Loucy (cell line): ENCODE measurements at regions not wholly inside any gene's neighbourhood (a gene's known extent, or its start where the extent isn't known, plus 50 kb on each side); places are given as distances from the start of the nearest gene placed in this dataset.

Experiments used
- H2AFZ ChIP-seq: fragments of 200-600 bp; sonication (generic); 2 replicates; pipeline ENCODE4 v1.6.0; 2016; ENCODE audit warnings: antibody characterized with exemption, mild to moderate bottlenecking, low read length, moderate library complexity
- H3F3A ChIP-seq: fragments of 200-600 bp; 2 replicates; pipeline ENCODE4 v1.6.0; 2016; ENCODE audit warnings: antibody characterized with exemption, low read depth, mild to moderate bottlenecking
- H3K27me3 ChIP-seq: fragments of 200-600 bp; sonication (generic); 2 replicates; pipeline ENCODE4 v1.6.1; 2014; ENCODE audit warnings: low read length, mild to moderate bottlenecking; ENCODE audit not compliant: insufficient read depth, poor library complexity, severe bottlenecking
- H3K36me3 ChIP-seq: fragments of 200-600 bp; sonication (generic); 2 replicates; pipeline ENCODE4 v1.6.1; 2016; ENCODE audit warnings: low read length; ENCODE audit not compliant: insufficient read depth
- H3K4me1 ChIP-seq: fragments of 200-600 bp; sonication (generic); 2 replicates; pipeline ENCODE4 v1.5.1; 2014; ENCODE audit warnings: low read length, mild to moderate bottlenecking; ENCODE audit not compliant: insufficient read depth, poor library complexity, severe bottlenecking
- H3K4me2 ChIP-seq: fragments of 200-600 bp; sonication (generic); 2 replicates; pipeline ENCODE4 v1.6.0; 2014; ENCODE audit warnings: antibody characterized with exemption, low read length, low read depth, mild to moderate bottlenecking; ENCODE audit not compliant: poor library complexity, severe bottlenecking
- H3K4me3 ChIP-seq: fragments of 200-600 bp; sonication (generic); 2 replicates; pipeline ENCODE4 v1.5.1; 2014; ENCODE audit warnings: low read length, mild to moderate bottlenecking, mixed read lengths; ENCODE audit not compliant: poor library complexity, severe bottlenecking
- H3K79me2 ChIP-seq: fragments of 200-600 bp; sonication (generic); 2 replicates; pipeline ENCODE4 v1.6.1; 2014; ENCODE audit warnings: low read length; ENCODE audit not compliant: insufficient read depth
- H3K9ac ChIP-seq: fragments of 200-600 bp; sonication (generic); 2 replicates; pipeline ENCODE4 v1.6.0; 2014; ENCODE audit warnings: mild to moderate bottlenecking, low read depth, low read length, moderate library complexity; ENCODE audit not compliant: poor library complexity, severe bottlenecking
- H3K9me2 ChIP-seq: fragments of 200-600 bp; sonication (generic); replicated peaks from 2 replicates; pipeline ENCODE4 v1.6.1; 2016; ENCODE audit warnings: low read depth, low read length, mixed read lengths
- H3K9me3 ChIP-seq: fragments of 200-600 bp; sonication (generic); 2 replicates; pipeline ENCODE4 v1.6.1; 2014; ENCODE audit warnings: mild to moderate bottlenecking, antibody characterized with exemption, low read length, low read depth; ENCODE audit not compliant: insufficient read depth
- H4K20me1 ChIP-seq: fragments of 200-600 bp; sonication (generic); 2 replicates; pipeline ENCODE4 v1.6.0; 2014; ENCODE audit warnings: antibody characterized with exemption, low read length, mild to moderate bottlenecking; ENCODE audit not compliant: insufficient read depth, poor library complexity, severe bottlenecking
- EZH2phosphoT487 ChIP-seq: fragments of 200-600 bp; IDR thresholded peaks from 2 replicates; pipeline ENCODE4 v1.6.1; 2018; ENCODE audit warnings: antibody characterized with exemption, mild to moderate bottlenecking, moderate library complexity, borderline replicate concordance
- TF ChIP-seq, protein P1 (sequence below): fragments of 200-600 bp; sonication (generic); conservative IDR thresholded peaks from 2 replicates; pipeline ENCODE4 v1.5.1; 2014; ENCODE audit warnings: mild to moderate bottlenecking, antibody characterized with exemption, low read length

DNA sequence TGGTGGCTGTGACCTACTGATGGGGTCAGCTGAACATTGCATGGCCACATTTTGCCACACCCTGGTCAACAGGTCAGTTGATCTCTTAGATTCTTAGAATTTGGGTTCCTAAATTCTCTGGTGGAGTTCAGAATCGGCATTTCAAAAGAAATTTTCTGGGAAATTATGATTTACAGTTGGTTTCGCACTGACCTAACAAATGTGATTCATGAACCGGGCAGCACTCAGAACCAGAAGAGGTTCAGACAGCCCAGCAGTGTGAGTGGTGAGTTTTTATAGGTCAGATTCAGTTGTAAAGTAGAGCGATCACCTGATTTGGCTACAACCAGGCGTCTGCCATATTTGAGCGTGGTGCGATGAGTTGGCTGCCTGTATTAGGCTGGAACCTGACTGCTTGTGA is 163.7 kb upstream of the GAS1 start:
- H3K4me1 ChIP-seq = no peaks in the 10 kb centered on the region
- H3K36me3 ChIP-seq = no peaks in the 10 kb centered on the region
- no peak overlapping the region for H3K4me3 ChIP-seq
- no peak overlapping the region for H2AFZ ChIP-seq
- no peak overlapping the region for H3K4me2 ChIP-seq
- H3K9me2 ChIP-seq = no peaks in the 10 kb centered on the region
- H3K9ac ChIP-seq = no peak overlapping the region
- no peaks in the 10 kb centered on the region for H3F3A ChIP-seq
- no peaks in the 10 kb centered on the region for H3K27me3 ChIP-seq
- no peaks in the 10 kb centered on the region for H4K20me1 ChIP-seq
- no peaks in the 10 kb centered on the region for H3K79me2 ChIP-seq
- TF ChIP-seq, protein P1, sequence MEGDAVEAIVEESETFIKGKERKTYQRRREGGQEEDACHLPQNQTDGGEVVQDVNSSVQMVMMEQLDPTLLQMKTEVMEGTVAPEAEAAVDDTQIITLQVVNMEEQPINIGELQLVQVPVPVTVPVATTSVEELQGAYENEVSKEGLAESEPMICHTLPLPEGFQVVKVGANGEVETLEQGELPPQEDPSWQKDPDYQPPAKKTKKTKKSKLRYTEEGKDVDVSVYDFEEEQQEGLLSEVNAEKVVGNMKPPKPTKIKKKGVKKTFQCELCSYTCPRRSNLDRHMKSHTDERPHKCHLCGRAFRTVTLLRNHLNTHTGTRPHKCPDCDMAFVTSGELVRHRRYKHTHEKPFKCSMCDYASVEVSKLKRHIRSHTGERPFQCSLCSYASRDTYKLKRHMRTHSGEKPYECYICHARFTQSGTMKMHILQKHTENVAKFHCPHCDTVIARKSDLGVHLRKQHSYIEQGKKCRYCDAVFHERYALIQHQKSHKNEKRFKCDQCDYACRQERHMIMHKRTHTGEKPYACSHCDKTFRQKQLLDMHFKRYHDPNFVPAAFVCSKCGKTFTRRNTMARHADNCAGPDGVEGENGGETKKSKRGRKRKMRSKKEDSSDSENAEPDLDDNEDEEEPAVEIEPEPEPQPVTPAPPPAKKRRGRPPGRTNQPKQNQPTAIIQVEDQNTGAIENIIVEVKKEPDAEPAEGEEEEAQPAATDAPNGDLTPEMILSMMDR = no peak
- no peak for TF ChIP-seq EZH2phosphoT487
- H3K9me3 ChIP-seq = no peaks in the 10 kb centered on the region; the same call in 1 of the 2 replicates

DNA sequence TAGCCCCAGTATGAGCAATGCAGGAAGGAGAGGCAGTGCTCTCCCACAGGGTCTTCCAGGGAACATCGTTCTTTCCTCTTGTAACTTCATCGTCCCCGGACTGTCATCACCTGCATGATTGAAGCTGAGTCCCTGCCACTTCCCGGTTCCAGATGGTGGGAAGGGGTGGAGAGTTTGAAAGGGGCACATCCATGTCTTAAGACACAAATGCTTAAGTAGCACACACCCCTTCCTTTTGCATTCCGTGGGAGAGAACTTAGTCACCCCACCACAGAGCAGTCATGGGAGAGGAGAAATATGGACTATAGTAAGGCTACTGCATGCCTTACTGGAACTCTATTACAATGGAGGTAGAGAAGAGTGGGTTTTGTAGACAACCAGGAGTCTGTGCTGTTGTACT is 165.3 kb upstream of the GAS1 start:
- no peaks in the 10 kb centered on the region for H3K79me2 ChIP-seq
- no peak overlapping the region for H2AFZ ChIP-seq
- H3K4me2 ChIP-seq = no peak overlapping the region

DNA sequence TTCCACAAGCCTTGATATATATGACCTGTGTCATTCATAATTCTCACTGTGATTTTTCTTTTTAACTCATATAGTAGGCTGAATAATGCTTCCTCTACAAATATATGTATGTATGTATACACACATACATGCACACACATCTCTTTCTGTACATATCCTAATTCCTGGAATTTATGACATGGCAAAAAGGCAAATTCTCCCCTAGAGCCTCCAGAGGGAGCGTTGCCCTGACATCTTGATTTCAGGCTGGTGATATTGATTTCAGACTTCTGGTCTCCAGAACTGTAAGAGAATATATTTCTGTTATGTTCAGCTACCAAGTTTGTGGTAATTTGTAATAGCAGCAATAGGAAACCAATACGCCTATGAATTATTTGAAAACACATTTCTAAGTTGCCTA is 166.6 kb upstream of the GAS1 start:
- H3K4me2 ChIP-seq = no peak overlapping the region
- H3K9me2 ChIP-seq = no peaks in the 10 kb centered on the region
- H3K36me3 ChIP-seq = no peaks in the 10 kb centered on the region
- H3K4me3 ChIP-seq = no peak overlapping the region
- H3K27me3 ChIP-seq = no peaks in the 10 kb centered on the region
- no peaks in the 10 kb centered on the region for H3K79me2 ChIP-seq
- H2AFZ ChIP-seq = no peak overlapping the region
- H4K20me1 ChIP-seq = no peaks in the 10 kb centered on the region
- no peak for TF ChIP-seq EZH2phosphoT487
- TF ChIP-seq, protein P1 = no peak
- no peaks in the 10 kb centered on the region for H3F3A ChIP-seq
- H3K4me1 ChIP-seq = no peaks in the 10 kb centered on the region
- no peak overlapping the region for H3K9ac ChIP-seq
- no peaks in the 10 kb centered on the region; the same call in 1 of the 2 replicates for H3K9me3 ChIP-seq

More for the DNA sequence above, 165.3 kb upstream of the GAS1 start:
- Histone ChIP-seq H3K4me1 (no peaks in the 10 kb centered on the region), H3K36me3 (no peaks in the 10 kb centered on the region), H3F3A (no peaks in the 10 kb centered on the region), H4K20me1 (no peaks in the 10 kb centered on the region), H3K9ac (no peak overlapping the region), H3K9me3 (no peaks in the 10 kb centered on the region; the same call in 1 of the 2 replicates), H3K4me3 (no peak overlapping the region), H3K27me3 (no peaks in the 10 kb centered on the region), H3K9me2 (no peaks in the 10 kb centered on the region)
- TF ChIP-seq, protein P1 = no peak
- TF ChIP-seq EZH2phosphoT487 = no peak
